ENCODE measurements at regions not wholly inside any gene's neighbourhood (a gene's known extent, or its start where the extent isn't known, plus 50 kb on each side); places are given as distances from the start of the nearest gene placed in this dataset.
A peak's percentile ranks its signal among the peaks of the same experiment; 100 is the strongest.
"Not testable (repeated sequence)": the region's sequence is repeated elsewhere in the genome, so short reads cannot be mapped to it uniquely, and the experiment has no call there.

GRCh38 chr6:100300221-100300736 is 164.4 kb downstream of the SIM1 start:
- WGBS, 2 experiments: 70 to 87% methylated on average over 3 of the region's 3 CpGs
- Histone ChIP-seq H3K27me3 (ENCODE audit: control insufficient read depth, insufficient read depth, low read length, poor library complexity, severe bottlenecking) (no peaks in the 10 kb centered on the region), H3K4me3 (ENCODE audit: insufficient read depth, low read depth, low read length) (no peak overlapping the region), H3K36me3 (ENCODE audit: control insufficient read depth, insufficient read depth, low read length) (no peaks in the 10 kb centered on the region), H3K9me3 (ENCODE audit: control insufficient read depth, low read length) (no peaks in the 10 kb centered on the region), H3K27ac (ENCODE audit: insufficient read depth, low read depth, low read length, poor library complexity, severe bottlenecking) (no peak overlapping the region), H3K4me1 (ENCODE audit: control insufficient read depth, insufficient read depth, low read length) (no peaks in the 10 kb centered on the region)

GRCh38 chr6:100296810-100297544 is 167.7 kb downstream of the SIM1 start:
- H3K36me3 ChIP-seq (ENCODE audit: control insufficient read depth, insufficient read depth, low read length): no peaks in the 10 kb centered on the region
- 85 to 91% methylated on average over 2 of the region's 3 CpGs for WGBS, 2 experiments
- H3K27me3 ChIP-seq (ENCODE audit: control insufficient read depth, insufficient read depth, low read length, poor library complexity, severe bottlenecking): no peaks in the 10 kb centered on the region
- no peak overlapping the region for H3K4me3 ChIP-seq (ENCODE audit: insufficient read depth, low read depth, low read length)
- no peaks in the 10 kb centered on the region for H3K4me1 ChIP-seq (ENCODE audit: control insufficient read depth, insufficient read depth, low read length)
- H3K9me3 ChIP-seq (ENCODE audit: control insufficient read depth, low read length): no peaks in the 10 kb centered on the region
- no peak overlapping the region for H3K27ac ChIP-seq (ENCODE audit: insufficient read depth, low read depth, low read length, poor library complexity, severe bottlenecking)

GRCh38 chr6:100295172-100295571 is 169.5 kb downstream of the SIM1 start:
- H3K27ac ChIP-seq (ENCODE audit: insufficient read depth, low read depth, low read length, poor library complexity, severe bottlenecking); H3K27me3 ChIP-seq (ENCODE audit: control insufficient read depth, insufficient read depth, low read length, poor library complexity, severe bottlenecking); H3K4me1 ChIP-seq (ENCODE audit: control insufficient read depth, insufficient read depth, low read length); H3K4me3 ChIP-seq (ENCODE audit: insufficient read depth, low read depth, low read length); H3K36me3 ChIP-seq (ENCODE audit: control insufficient read depth, insufficient read depth, low read length); H3K9me3 ChIP-seq (ENCODE audit: control insufficient read depth, low read length): not testable (repeated sequence)
- WGBS, 2 experiments: 80% methylated on average over 1 of the region's 4 CpGs; no CpG with 5 or more reads in 1 of the 2 experiments

- Histone ChIP-seq H3K9me3 (ENCODE audit: control insufficient read depth, low read length) (no peaks in the 10 kb centered on the region), H3K27me3 (ENCODE audit: control insufficient read depth, insufficient read depth, low read length, poor library complexity, severe bottlenecking) (no peaks in the 10 kb centered on the region), H3K4me3 (ENCODE audit: insufficient read depth, low read depth, low read length) (no peak overlapping the region), H3K27ac (ENCODE audit: insufficient read depth, low read depth, low read length, poor library complexity, severe bottlenecking) (no peak overlapping the region), H3K36me3 (ENCODE audit: control insufficient read depth, insufficient read depth, low read length) (no peaks in the 10 kb centered on the region), H3K4me1 (ENCODE audit: control insufficient read depth, insufficient read depth, low read length) (no peaks in the 10 kb centered on the region)
- WGBS, 2 experiments: 80 to 100% methylated on average over 1 of the region's 2 CpGs
Observed at GRCh38 chr6:100289285-100289684, 175.4 kb downstream of the SIM1 start.

GRCh38 chr6:100288311-100288710 is 176.4 kb downstream of the SIM1 start:
- no peaks in the 10 kb centered on the region for H3K9me3 ChIP-seq (ENCODE audit: control insufficient read depth, low read length)
- H3K4me1 ChIP-seq (ENCODE audit: control insufficient read depth, insufficient read depth, low read length): peaks cover under 1% of the 10 kb centered on the region
- H3K36me3 ChIP-seq (ENCODE audit: control insufficient read depth, insufficient read depth, low read length): no peaks in the 10 kb centered on the region
- WGBS, 2 experiments: 95 to 100% methylated on average over 2 of the region's 4 CpGs
- H3K4me3 ChIP-seq (ENCODE audit: insufficient read depth, low read depth, low read length): no peak overlapping the region
- H3K27ac ChIP-seq (ENCODE audit: insufficient read depth, low read depth, low read length, poor library complexity, severe bottlenecking): no peak overlapping the region
- H3K27me3 ChIP-seq (ENCODE audit: control insufficient read depth, insufficient read depth, low read length, poor library complexity, severe bottlenecking): no peaks in the 10 kb centered on the region

- Histone ChIP-seq H3K36me3 (ENCODE audit: control insufficient read depth, insufficient read depth, low read length) (no peaks in the 10 kb centered on the region), H3K27ac (ENCODE audit: insufficient read depth, low read depth, low read length, poor library complexity, severe bottlenecking) (no peak overlapping the region), H3K4me1 (ENCODE audit: control insufficient read depth, insufficient read depth, low read length) (peaks cover 12% of the 10 kb centered on the region), H3K4me3 (ENCODE audit: insufficient read depth, low read depth, low read length) (no peak overlapping the region), H3K9me3 (ENCODE audit: control insufficient read depth, low read length) (no peaks in the 10 kb centered on the region), H3K27me3 (ENCODE audit: control insufficient read depth, insufficient read depth, low read length, poor library complexity, severe bottlenecking) (no peaks in the 10 kb centered on the region)
Observed at GRCh38 chr6:100283285-100283684, 181.4 kb downstream of the SIM1 start.

GRCh38 chr6:100281471-100281901 is 183.2 kb downstream of the SIM1 start:
- Histone ChIP-seq H3K9me3 (ENCODE audit: control insufficient read depth, low read length) (no peaks in the 10 kb centered on the region), H3K27ac (ENCODE audit: insufficient read depth, low read depth, low read length, poor library complexity, severe bottlenecking) (peak overlapping the region; percentile 64), H3K4me3 (ENCODE audit: insufficient read depth, low read depth, low read length) (peak overlapping the region; percentile 16), H3K4me1 (ENCODE audit: control insufficient read depth, insufficient read depth, low read length) (peaks cover 12% of the 10 kb centered on the region), H3K27me3 (ENCODE audit: control insufficient read depth, insufficient read depth, low read length, poor library complexity, severe bottlenecking) (no peaks in the 10 kb centered on the region), H3K36me3 (ENCODE audit: control insufficient read depth, insufficient read depth, low read length) (no peaks in the 10 kb centered on the region)
- 3 to 4% methylated on average over 17 of the region's 17 CpGs for WGBS, 2 experiments

GRCh38 chr6:100276311-100277057 is 188.2 kb downstream of the SIM1 start:
- 89 to 93% methylated on average over 3 of the region's 3 CpGs for WGBS, 2 experiments
- H3K27me3 ChIP-seq (ENCODE audit: control insufficient read depth, insufficient read depth, low read length, poor library complexity, severe bottlenecking): no peaks in the 10 kb centered on the region
- no peaks in the 10 kb centered on the region for H3K36me3 ChIP-seq (ENCODE audit: control insufficient read depth, insufficient read depth, low read length)
- no peaks in the 10 kb centered on the region for H3K9me3 ChIP-seq (ENCODE audit: control insufficient read depth, low read length)
- no peak overlapping the region for H3K27ac ChIP-seq (ENCODE audit: insufficient read depth, low read depth, low read length, poor library complexity, severe bottlenecking)
- no peak overlapping the region for H3K4me3 ChIP-seq (ENCODE audit: insufficient read depth, low read depth, low read length)
- no peaks in the 10 kb centered on the region for H3K4me1 ChIP-seq (ENCODE audit: control insufficient read depth, insufficient read depth, low read length)

- no peaks in the 10 kb centered on the region for H3K9me3 ChIP-seq (ENCODE audit: control insufficient read depth, low read length)
- no peaks in the 10 kb centered on the region for H3K27me3 ChIP-seq (ENCODE audit: control insufficient read depth, insufficient read depth, low read length, poor library complexity, severe bottlenecking)
- WGBS, 2 experiments: 100% methylated on average over 1 of the region's 1 CpG; no CpG with 5 or more reads in 1 of the 2 experiments
- H3K4me1 ChIP-seq (ENCODE audit: control insufficient read depth, insufficient read depth, low read length): no peaks in the 10 kb centered on the region
- H3K36me3 ChIP-seq (ENCODE audit: control insufficient read depth, insufficient read depth, low read length): no peaks in the 10 kb centered on the region
- H3K4me3 ChIP-seq (ENCODE audit: insufficient read depth, low read depth, low read length): no peak overlapping the region
- no peak overlapping the region for H3K27ac ChIP-seq (ENCODE audit: insufficient read depth, low read depth, low read length, poor library complexity, severe bottlenecking)
Observed at GRCh38 chr6:100274147-100274546, 190.6 kb downstream of the SIM1 start.

- 91 to 94% methylated on average over 2 of the region's 2 CpGs for WGBS, 2 experiments
- Histone ChIP-seq H3K9me3 (ENCODE audit: control insufficient read depth, low read length) (no peaks in the 10 kb centered on the region), H3K4me3 (ENCODE audit: insufficient read depth, low read depth, low read length) (no peak overlapping the region), H3K4me1 (ENCODE audit: control insufficient read depth, insufficient read depth, low read length) (peaks cover 5% of the 10 kb centered on the region), H3K36me3 (ENCODE audit: control insufficient read depth, insufficient read depth, low read length) (no peaks in the 10 kb centered on the region), H3K27me3 (ENCODE audit: control insufficient read depth, insufficient read depth, low read length, poor library complexity, severe bottlenecking) (no peaks in the 10 kb centered on the region), H3K27ac (ENCODE audit: insufficient read depth, low read depth, low read length, poor library complexity, severe bottlenecking) (no peak overlapping the region)
Observed at GRCh38 chr6:100271625-100272024, 193.1 kb downstream of the SIM1 start.
